GM21723 (cell line): ENCODE measurements at regions not wholly inside any gene's neighbourhood (a gene's known extent, or its start where the extent isn't known, plus 50 kb on each side); places are given as distances from the start of the nearest gene placed in this dataset.

Experiments used
- ATAC-seq: cut with Tn5 transposase; IDR thresholded peaks from one replicate; pipeline ENCODE4 v1.9.1; 2021; ENCODE audit warnings: mild to moderate bottlenecking, moderate library complexity; ENCODE audit not compliant: unreplicated experiment

GRCh38 chr20:24147479-24147878, 158.9 kb upstream of the GGTLC1 start:
- no peak for ATAC-seq

DNA sequence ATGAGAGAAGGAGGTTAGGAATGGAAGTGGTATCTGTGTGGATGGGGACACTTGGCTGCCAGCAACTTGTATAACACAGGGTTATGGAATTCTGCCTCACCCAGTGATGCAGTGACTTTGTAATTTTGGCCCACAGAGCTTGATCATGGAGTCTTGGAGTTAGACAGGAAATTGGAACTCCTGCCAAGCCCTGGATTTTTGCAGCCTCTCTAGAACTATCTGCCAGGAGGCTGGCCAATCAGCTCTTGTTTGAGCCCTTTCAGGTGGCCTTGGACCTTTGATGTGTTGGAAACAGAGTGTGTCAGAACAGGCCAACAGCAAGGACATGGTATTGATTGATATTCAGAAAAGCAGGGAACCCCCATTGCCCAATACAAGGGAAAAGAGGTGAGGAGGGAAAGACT, 157.7 kb upstream of the GGTLC1 start:
- no peak for ATAC-seq

- no peak for ATAC-seq
Observed at GRCh38 chr20:24144371-24144770, 155.8 kb upstream of the GGTLC1 start.

DNA sequence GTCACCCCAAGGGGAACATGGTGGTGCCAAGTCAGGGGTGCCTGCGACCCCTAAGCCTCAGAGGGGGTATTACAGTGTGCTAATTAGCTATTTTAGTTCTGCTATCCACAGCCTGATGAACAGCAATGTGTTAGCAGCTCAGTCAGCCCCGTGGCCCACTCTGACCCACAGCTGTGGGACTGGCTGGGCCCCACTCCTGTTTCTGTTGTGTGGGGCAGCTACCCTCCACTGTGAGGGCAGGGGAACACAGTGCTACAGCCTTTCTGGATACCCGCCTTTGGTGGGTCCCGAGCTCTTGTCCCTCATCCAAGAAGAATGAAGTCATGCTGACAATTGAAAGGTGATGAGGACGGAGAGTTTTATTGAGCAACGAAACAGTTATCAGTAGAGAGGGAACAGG, 152.5 kb upstream of the GGTLC1 start:
- no peak for ATAC-seq

DNA sequence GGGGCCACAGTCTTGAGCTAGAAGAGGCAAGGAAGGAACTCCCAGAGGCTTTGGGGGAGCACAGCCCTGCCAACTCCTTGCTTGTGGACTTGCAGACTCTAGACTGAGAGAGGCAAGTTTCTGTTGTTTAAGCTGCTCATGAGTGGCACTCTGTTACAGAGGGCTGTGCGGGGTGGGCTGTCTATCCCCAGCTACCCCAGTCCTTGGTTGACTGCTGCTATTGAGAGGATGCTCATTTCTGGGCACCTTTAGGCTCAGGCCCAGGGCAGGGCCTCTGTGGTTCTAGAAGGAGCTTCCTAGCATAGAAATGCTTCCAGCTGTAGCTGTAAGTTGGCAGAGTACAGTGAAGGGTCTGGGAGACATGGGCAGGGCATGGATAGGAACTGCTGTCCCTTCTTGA, 151.3 kb upstream of the GGTLC1 start:
- no peak for ATAC-seq

GRCh38 chr20:24138951-24139350, 150.4 kb upstream of the GGTLC1 start:
- ATAC-seq: no peak

DNA sequence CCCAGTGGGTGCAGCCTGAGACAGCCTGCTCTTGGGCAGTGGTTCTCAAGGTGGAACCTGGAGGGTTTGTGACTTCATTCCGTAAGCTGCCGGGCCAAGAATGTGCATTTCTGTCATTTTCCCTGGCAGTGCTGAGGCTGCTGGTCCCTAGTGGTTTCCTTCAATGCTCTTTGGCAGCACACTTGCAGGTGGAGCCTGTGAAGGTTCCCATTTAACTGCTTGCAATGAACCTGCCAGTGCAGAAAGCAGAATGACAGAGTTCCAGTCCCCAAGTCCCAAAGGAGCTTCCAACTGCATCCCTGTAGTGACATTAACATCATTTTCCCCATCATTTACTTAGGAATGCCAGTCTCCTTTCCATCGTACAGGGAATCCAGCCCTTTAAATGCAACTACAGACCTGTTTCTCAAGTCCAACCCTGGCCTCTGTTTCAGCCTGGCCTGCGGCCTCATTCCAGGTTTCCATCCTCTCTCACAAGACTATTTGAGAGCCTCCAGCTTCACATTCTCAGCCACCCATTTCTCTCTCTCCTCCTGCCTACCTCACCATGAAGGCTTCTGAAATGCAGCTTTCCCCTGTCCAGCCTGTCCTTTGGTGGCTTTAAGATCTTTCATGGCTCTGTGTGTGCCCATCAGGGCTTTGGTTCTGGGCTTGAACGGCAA, 149.7 kb upstream of the GGTLC1 start:
- ATAC-seq: no peak

DNA sequence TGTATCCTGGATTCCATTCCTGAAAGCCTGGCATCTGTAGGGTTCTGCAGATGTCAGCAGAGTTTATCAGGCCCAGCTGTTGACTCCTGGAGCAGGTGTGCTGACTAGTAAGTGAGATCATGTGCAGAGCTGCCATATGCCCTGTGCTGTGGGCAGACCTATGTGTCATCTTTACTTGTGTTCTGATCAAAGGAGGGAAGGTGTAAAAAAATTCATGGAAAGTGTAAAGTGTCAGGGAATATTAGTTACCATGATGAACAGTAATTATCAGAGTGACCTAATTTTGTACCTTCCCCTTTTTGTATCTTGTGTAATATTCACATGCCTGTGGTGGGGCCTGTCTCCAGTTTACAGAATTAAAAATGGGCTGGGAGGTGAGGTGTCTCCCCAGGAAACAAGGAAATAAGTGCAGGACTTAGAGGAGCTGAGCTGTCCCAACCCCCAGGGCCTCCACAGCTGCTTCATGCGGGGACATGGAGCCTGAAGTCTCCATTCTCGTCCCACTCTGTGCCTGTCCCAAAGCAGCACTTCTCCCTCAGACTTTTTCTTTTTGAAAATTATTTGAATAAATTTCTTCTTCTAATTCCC, 148.2 kb upstream of the GGTLC1 start:
- ATAC-seq: no peak

DNA sequence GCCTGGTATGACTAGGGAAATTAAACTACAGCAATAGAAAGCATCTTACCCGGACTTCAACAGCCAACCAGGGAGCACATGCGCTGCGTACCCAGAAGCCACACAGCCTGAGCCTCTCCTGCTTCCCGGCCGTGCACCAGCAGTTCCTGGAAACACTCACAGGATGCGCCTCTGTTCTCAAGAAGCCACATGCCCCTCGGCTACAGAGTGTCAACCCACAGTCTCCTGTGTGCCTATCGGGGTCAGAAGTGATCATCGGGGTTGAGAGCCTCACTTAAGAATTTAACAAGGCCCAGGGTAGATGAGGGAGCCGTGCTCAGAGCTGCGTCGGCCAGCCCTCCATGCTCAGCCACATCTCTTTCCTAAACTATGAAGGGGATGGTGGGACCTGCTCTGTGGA, 147.2 kb upstream of the GGTLC1 start:
- no peak for ATAC-seq

DNA sequence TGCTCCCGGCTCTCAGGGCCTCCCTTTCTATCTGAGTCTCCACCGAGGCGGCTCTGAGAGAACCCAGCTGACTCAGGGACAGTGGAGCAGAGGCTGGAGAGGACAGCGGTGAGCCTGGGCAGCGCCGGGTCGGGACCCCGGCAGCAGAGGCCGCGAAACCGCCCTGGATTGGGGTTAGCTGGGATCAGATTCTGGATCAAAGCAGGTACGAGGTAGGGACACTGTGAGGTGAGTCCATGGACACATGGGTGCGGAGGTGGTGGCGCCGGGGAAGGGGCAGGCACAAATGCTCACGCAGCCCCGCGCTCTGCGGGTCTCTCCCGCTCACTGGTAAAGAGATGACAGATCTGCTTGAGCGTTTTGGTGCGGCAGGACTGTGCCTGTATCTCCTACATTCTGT, 146.4 kb upstream of the GGTLC1 start:
- no peak for ATAC-seq

DNA sequence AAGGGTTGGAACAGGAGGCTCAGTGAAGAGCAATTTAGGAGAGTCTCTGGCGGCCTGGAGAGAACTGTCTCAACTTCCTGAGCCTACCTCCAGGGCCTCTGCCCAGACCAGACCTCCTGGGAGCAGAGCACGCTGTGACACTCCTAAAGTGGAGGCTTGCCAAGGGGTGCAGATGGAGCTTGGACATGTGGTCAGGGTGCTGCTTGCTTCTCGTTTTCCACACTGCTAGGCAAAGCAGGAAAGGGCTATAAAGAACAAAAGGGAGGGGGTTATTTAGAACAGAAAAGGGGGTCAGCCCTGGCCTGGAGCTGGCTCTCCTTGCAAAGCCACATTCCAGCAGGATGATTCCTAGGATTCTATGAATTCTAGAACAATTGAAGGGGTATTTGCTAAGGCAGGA, 145.7 kb upstream of the GGTLC1 start:
- no peak for ATAC-seq

DNA sequence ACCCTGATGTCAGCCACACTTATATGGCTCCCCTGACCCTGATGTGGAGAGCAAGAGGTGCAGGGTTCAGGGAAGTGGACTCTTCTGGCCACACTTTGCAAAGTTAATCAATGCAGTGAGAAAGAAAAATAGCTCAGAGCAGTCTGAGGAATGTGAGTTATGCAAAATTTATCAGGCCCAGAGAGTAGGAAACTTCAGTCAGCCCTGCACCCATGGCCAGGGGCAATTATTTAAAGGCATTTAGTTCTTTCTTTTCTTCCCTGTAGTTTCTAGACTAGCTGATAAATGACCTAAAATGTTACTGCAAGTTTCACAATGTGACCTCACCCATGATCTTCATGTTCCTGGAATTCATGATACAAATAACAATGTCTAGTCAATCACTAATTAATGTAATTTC, 143.7 kb upstream of the GGTLC1 start:
- ATAC-seq: no peak

- ATAC-seq: no peak
Observed at GRCh38 chr20:24131684-24132083, 143.1 kb upstream of the GGTLC1 start.

DNA sequence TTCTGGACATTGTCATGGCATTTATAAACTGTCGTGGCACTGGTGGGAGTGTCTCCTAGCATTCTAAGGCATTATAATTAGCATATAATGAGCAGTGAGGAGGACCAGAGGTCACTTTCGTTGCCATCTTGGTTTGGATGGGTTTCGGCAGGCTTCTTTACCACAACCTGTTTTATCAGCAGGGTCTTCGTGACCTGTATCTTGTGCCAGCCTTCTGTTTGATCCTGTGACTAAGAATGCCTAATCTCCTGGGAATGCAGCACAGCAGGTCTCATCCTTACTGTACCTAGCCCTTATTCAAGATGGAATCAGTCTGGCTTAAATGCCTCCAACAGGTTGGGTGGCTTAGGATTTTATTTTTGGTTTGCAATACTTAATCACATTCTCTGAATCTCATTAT, 142.7 kb upstream of the GGTLC1 start:
- no peak for ATAC-seq

- no peak for ATAC-seq
Observed at GRCh38 chr20:24129641-24130040, 141.1 kb upstream of the GGTLC1 start.

DNA sequence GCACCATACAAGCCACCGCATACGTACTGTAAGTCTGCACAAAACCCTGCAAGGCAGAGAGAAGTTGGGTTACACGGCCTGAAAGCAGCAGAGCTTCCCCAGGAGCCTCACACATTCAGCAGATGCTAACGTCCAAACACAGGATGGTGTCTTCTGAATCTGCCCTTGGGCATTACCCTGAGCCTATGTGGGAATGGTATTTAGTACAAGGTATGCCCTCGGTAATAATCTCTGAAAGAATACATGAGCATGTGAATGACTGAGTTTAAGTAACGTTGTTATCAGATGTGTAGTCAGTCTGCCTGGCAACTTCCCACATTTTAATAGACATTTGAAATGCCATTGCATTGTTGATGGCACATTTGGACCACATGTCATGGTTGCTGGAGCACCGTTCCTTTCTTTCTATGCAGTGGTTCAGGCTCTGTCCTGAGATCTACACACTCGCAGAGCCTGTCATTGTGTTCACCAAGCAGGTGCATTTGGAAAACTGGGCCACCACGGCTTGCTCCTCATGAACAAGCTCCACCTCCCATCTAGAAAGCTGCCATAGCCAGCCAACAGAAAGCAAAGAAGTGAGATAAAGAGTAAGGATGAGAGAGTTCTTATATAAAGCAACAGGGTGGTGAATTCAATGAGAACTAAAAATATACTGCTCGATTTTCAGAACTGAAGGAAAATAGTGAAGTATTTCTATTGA, 136.5 kb upstream of the GGTLC1 start:
- ATAC-seq: no peak

DNA sequence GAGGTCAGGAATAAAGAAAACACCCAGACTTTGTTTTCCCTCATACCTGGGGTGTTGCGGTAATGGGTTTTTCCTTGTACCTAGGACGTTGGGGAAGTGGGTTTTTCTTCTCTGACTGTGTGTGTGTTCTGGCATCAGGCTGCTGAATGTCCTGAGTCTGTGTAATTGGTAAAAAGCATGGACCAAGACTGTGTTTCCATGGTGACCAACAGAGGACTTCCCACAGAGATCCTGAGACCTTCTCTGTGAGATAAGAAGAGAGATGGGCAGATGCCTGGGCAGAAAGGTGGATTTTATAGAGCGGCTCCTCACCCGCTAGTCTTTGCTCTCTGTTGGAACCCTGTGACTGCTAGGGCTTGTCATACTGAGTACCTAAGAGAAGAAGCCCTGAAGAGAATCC, 135.4 kb upstream of the GGTLC1 start:
- no peak for ATAC-seq

DNA sequence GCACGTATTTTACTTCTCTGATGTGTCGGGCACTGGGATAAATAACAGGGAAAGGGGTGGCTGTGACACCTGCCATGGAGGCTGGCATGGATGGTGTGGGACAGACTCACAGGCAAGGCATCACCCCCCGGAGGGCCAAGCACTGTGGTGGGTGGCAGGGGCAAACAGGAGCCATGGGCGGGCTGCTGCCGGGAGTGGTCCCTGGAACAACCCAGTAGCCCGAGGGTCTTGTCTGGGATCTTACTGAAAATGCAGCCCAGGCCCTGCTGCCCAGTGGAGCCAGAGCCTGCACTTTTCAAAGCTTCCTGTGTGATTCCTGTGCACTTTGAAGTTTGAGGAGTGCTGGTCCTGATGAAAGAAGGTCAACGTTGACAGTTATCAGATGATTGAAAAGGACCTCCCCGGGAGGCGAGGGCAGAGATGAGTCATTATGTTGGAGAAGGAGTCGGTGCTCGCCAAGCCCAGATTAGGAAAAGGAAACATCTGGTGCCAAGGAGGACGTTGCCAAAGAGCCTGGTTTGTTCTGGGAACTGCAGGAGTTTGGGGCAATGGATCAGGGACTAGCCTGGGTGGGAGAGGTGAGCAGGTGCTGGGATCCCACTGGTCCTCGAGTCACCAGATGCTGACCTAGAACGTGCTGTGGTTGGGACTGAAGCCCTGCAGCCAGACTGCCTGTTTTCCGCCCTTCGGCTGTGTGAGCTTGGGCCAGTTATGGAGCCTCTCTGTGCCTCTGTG, 130.0 kb upstream of the GGTLC1 start:
- ATAC-seq: no peak

DNA sequence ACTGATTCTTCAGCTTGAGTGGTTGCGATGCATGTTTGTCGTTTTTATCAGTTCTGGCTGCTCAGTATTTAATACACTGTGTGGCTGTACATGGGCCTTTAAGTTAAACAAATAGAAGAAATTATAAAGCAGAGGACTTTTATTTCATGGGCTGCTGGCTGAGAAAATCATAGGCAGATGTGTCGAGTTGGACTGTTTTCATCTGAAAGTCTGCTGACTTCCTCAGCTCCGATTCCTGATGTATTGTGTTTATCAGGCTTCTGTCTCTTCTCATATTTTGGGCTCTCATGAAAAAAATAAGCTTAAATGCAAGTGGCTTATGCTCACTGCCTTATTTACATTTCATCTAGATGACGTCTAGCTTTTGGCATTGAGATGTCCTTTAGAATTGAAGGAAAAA, 129.5 kb upstream of the GGTLC1 start:
- ATAC-seq: no peak

- no peak for ATAC-seq
Observed at GRCh38 chr20:24117383-24117782, 128.8 kb upstream of the GGTLC1 start.

DNA sequence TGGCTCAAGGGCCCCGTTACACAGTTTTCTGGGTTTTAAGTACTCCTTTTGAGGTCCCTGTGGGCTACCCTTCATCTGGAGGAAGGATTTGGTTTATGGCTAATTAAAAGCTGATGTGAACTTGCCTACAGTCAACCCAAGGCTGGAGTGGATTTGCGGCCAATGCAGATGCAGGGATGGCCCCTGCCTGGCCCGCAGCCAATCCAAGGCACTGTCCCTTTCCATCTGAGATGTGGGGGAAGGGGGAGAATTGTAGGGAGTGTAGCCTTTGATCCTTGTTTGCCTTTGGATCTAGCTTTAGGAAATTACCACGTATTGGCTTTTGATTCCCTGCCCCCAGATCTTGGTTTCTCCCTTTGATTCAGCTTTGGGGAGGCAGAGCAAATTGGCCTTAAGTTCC, 128.0 kb upstream of the GGTLC1 start:
- no peak for ATAC-seq

- no peak for ATAC-seq
Observed at GRCh38 chr20:24112360-24112759, 123.8 kb upstream of the GGTLC1 start.
